Lung (tissue), 11 donors: ENCODE measurements at regions not wholly inside any gene's neighbourhood (a gene's known extent, or its start where the extent isn't known, plus 50 kb on each side); places are given as distances from the start of the nearest gene placed in this dataset.

ENCODE experiments used
- ATAC-seq: fragments of 200-7000 bp; cut with Tn5 transposase; one replicate; pipeline ENCODE4 v1.9.1; 2020; ENCODE audit warnings: moderate number of reproducible peaks; ENCODE audit not compliant: insufficient read depth, low FRiP score
- DNase-seq, 3 donors: peaks; one replicate each; pipeline ENCODE4 v3.0.0-alpha.2; 2013 to 2017
- H3K27ac ChIP-seq, 2 donors: one replicate each; pipeline ENCODE4 v1.5.1; 2013; ENCODE audit warnings: mild to moderate bottlenecking in 2 of 2, moderate library complexity in 2 of 2, control low read depth in 1 of 2, inconsistent platforms in 1 of 2, low read depth in 1 of 2, low read length in 1 of 2
- H3K27me3 ChIP-seq, 3 donors: one replicate each; pipeline ENCODE4 v1.5.1; 2013; ENCODE audit warnings: low read length in 2 of 3; ENCODE audit not compliant: control insufficient read depth in 3 of 3, insufficient read depth in 3 of 3
- H3K36me3 ChIP-seq, 4 donors: one replicate each; pipeline ENCODE4 v1.5.1; 2013; ENCODE audit warnings: low read length in 4 of 4, mild to moderate bottlenecking in 1 of 4, moderate library complexity in 1 of 4; ENCODE audit not compliant: control insufficient read depth in 4 of 4, insufficient read depth in 4 of 4
- H3K4me1 ChIP-seq, 5 donors: one replicate each; pipeline ENCODE4 v1.5.1; 2013; ENCODE audit warnings: low read length in 5 of 5, mild to moderate bottlenecking in 2 of 5, moderate library complexity in 1 of 5; ENCODE audit not compliant: control insufficient read depth in 5 of 5, insufficient read depth in 5 of 5
- H3K4me3 ChIP-seq: one replicate; pipeline ENCODE4 v1.5.1; 2013; ENCODE audit warnings: mild to moderate bottlenecking, control low read depth, moderate library complexity
- H3K9ac ChIP-seq, 2 donors: one replicate each; pipeline ENCODE4 v1.5.1; 2013; ENCODE audit warnings: low read length in 2 of 2, control low read depth in 1 of 2; ENCODE audit not compliant: insufficient read depth in 1 of 2
- H3K9me3 ChIP-seq, 4 donors: one replicate each; pipeline ENCODE4 v1.5.1; 2013; ENCODE audit warnings: low read length in 3 of 4, mild to moderate bottlenecking in 1 of 4, moderate library complexity in 1 of 4; ENCODE audit not compliant: control insufficient read depth in 4 of 4, insufficient read depth in 3 of 4
- CTCF ChIP-seq: IDR thresholded peaks from 2 replicates; pipeline ENCODE4 v1.5.1; 2012; ENCODE audit warnings: mild to moderate bottlenecking; ENCODE audit errors: control extremely low read depth, extremely low read depth
- WGBS, 2 donors: extraction: QIAGEN DNeasy Blood & Tissue Kit; methylation state at CpG; one replicate each; pipeline ENCODE4 v1.1.7; 2013; 5-methylcytosine and 5-hydroxymethylcytosine counted together
- donor health status: control.
- donor health status: control.
- donor health status: Bipolar disorder and iron deficiency.
- donor health status: healthy.
- donor health status: DM: yes; HTN: yes; CAD: no.

GRCh38 chr15:75107908-75108838 is 84.8 kb downstream of the PPCDC start:
- no peak for TF ChIP-seq CTCF
- H3K27me3 ChIP-seq: no peaks in the 10 kb centered on the region
- H3K4me1 ChIP-seq: peaks cover 0 to 20% (median 0%) of the 10 kb centered on the region in 5 donors
- no peaks in the 10 kb centered on the region for H3K36me3 ChIP-seq
- DNase-seq (no peak), ATAC-seq (no peak)
- H3K9ac ChIP-seq: no peak overlapping the region
- H3K27ac ChIP-seq: peak overlapping the region in 1 of 2 donors; percentile 57
- WGBS, 2 donors: 32 to 57% methylated on average over 12 of the region's 12 CpGs
- no peak overlapping the region for H3K4me3 ChIP-seq
- no peaks in the 10 kb centered on the region for H3K9me3 ChIP-seq

GRCh38 chr15:75109021-75109735 is 85.8 kb downstream of the PPCDC start:
- Histone ChIP-seq H3K4me3 (no peak overlapping the region), H3K27ac (no peak overlapping the region), H3K27me3 (no peaks in the 10 kb centered on the region), H3K36me3 (no peaks in the 10 kb centered on the region), H3K9me3 (peaks cover 0 to under 1% (median 0%) of the 10 kb centered on the region in 4 donors), H3K4me1 (peaks cover 0 to 18% (median 0%) of the 10 kb centered on the region in 5 donors), H3K9ac (no peak overlapping the region)
- no peak for ATAC-seq
- TF ChIP-seq CTCF: no peak
- WGBS, 2 donors: 37 to 77% methylated on average over 18 of the region's 18 CpGs
- no peak for DNase-seq

- no peaks in the 10 kb centered on the region for H3K27me3 ChIP-seq
- no peak overlapping the region for H3K27ac ChIP-seq
- H3K9ac ChIP-seq: no peak overlapping the region
- peaks cover 0 to 20% (median 0%) of the 10 kb centered on the region in 5 donors for H3K4me1 ChIP-seq
- H3K9me3 ChIP-seq: peaks cover 0 to 6% (median 0%) of the 10 kb centered on the region in 4 donors
- TF ChIP-seq CTCF: no peak
- H3K4me3 ChIP-seq: no peak overlapping the region
- no peaks in the 10 kb centered on the region for H3K36me3 ChIP-seq
- 36 to 67% methylated on average over 7 of the region's 7 CpGs for WGBS, 2 donors
- ATAC-seq: no peak
- no peak for DNase-seq
Measured at GRCh38 chr15:75109736-75110130, 86.3 kb downstream of the PPCDC start.
